Heart left ventricle (tissue), 16 donors: ENCODE measurements at regions not wholly inside any gene's neighbourhood (a gene's known extent, or its start where the extent isn't known, plus 50 kb on each side); places are given as distances from the start of the nearest gene placed in this dataset.

Experiments
- ATAC-seq, 4 donors: fragments of 200-7000 bp; cut with Tn5 transposase; one replicate each; pipeline ENCODE4 v1.9.1; 2020 to 2022; ENCODE audit warnings: moderate library complexity in 4 of 4, mild to moderate bottlenecking in 3 of 4, moderate number of reproducible peaks in 1 of 4
- DNase-seq, 5 donors: peaks; one replicate each; pipeline ENCODE4 v3.0.0-alpha.2; 2020
- H3K27ac ChIP-seq, 12 donors: fragments of 200-600 bp; sonication (generic) in 4 of 12; one replicate each; pipeline versions ENCODE4 v1.5.0 to v1.8.0; 2016 to 2022; ENCODE audit warnings: mild to moderate bottlenecking in 2 of 12
- H3K27me3 ChIP-seq, 9 donors: fragments of 200-600 bp; sonication (generic) in 2 of 9; one replicate each; pipeline versions ENCODE4 v1.5.1 to v1.8.0; 2016 to 2022; ENCODE audit warnings: mild to moderate bottlenecking in 3 of 9
- H3K36me3 ChIP-seq, 9 donors: fragments of 200-600 bp; sonication (generic) in 2 of 9; one replicate each; pipeline versions ENCODE4 v1.5.0 to v1.8.0; 2018 to 2022; ENCODE audit warnings: mild to moderate bottlenecking in 2 of 9
- H3K4me1 ChIP-seq, 12 donors: fragments of 200-600 bp; sonication (generic) in 4 of 12; one replicate each; pipeline versions ENCODE4 v1.5.0 to v1.8.0; 2016 to 2022; ENCODE audit warnings: mild to moderate bottlenecking in 3 of 12
- H3K4me3 ChIP-seq, 12 donors: fragments of 200-600 bp; sonication (generic) in 4 of 12; one replicate each; pipeline versions ENCODE4 v1.5.0 to v1.8.0; 2017 to 2022; ENCODE audit warnings: mild to moderate bottlenecking in 9 of 12, moderate library complexity in 4 of 12
- H3K9me3 ChIP-seq, 12 donors: fragments of 200-600 bp; sonication (generic) in 4 of 12; one replicate each; pipeline versions ENCODE4 v1.5.0 to v1.8.0; 2016 to 2022; ENCODE audit warnings: mild to moderate bottlenecking in 1 of 12
- CTCF ChIP-seq, 12 donors: fragments of 200-600 bp; sonication (generic) in 4 of 12; IDR thresholded peaks; one replicate each; pipeline versions ENCODE4 v1.5.0 to v1.8.0; 2018 to 2022; ENCODE audit warnings: antibody characterized with exemption in 12 of 12, mild to moderate bottlenecking in 5 of 12
- POLR2A ChIP-seq, 2 donors: fragments of 450-650 bp; IDR thresholded peaks; one replicate each; pipeline ENCODE4 v1.6.1; 2017; ENCODE audit warnings: antibody characterized with exemption in 2 of 2, mild to moderate bottlenecking in 2 of 2, moderate library complexity in 2 of 2
- WGBS, 4 donors: extraction: QIAGEN DNeasy Blood & Tissue Kit in 2 of 4; methylation state at CpG; one replicate each; pipeline versions ENCODE4 v1.1.5 to v1.1.7; 2013 to 2018; 5-methylcytosine and 5-hydroxymethylcytosine counted together
- intact Hi-C, 10 donors: fragments of 100-400 bp; cut with DNase I; formaldehyde crosslinking; loops; one replicate each; pipeline versions ENCODE4 v1.11.1 to v1.14.2; 2022
- donor health status: ischemic (EF 13 %, LVEDD 7.1; RV severe dilation, severe dysfunction).
- donor health status: healthy with polysubstance abuse.
- donor health status: DM: no; HTN: yes; CAD: no.
- donor health status: DM: no; HTN: no; CAD: no.
- donor health status: ischemic (EF 25% LVEDD 6.9; RV normal size, moderate dysfunction).
- donor health status: ischemic (EF 25% LVEDD 5.7; RV mildly dilated, moderate dysfunction).
- donor health status: healthy.
- donor health status: DM: yes; HTN: yes; CAD: no.
- donor health status: ischemic (EF 35%, LVEDD 5.7; RV mildly dilated, moderate dysfunction).
- donor health status: nonischemic (EF 11% LVEDD 7.7; RV severe dilation, severe dysfunction).
- donor health status: DM: yes; HTN: yes; CAD: no.
- donor health status: PGD.
- donor health status: ischemic (EF 29% LVEDD 5.4; RV normal size, mild dysfunction).
- donor health status: nonischemic (EF 23%, LVEDD 6.1; RV moderate dilation, normal function).

DNA sequence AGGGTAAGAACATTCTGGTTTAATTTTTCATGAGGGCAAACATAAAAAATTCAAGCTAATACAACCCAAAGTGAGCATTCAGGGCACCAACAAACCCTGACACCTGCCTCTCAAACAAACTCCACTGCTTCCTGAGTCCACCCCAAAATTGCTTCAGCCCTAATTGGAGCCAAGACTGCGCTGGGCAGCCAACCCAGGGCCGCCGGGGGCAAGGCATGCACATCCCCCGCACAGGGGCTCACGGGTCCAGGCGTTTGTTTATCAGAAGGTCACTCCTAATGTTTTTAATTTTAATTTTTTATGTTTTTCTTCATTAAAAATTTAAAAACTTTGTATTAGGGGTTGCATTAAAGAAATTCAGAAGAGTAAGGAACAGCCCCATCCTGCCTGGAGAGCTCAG lies 459.1 kb upstream of the CDH4 start:
- Histone ChIP-seq H3K27me3 (peaks cover 0 to 27% (median 0%) of the 10 kb centered on the region in 9 donors), H3K4me3 (no peak overlapping the region), H3K9me3 (no peaks in the 10 kb centered on the region), H3K4me1 (no peaks in the 10 kb centered on the region), H3K27ac (no peak overlapping the region), H3K36me3 (no peaks in the 10 kb centered on the region)
- intact Hi-C loops: no loop called here
- WGBS, 4 donors: 85 to 91% (median 85%) methylated on average over 6 of the region's 6 CpGs
- ATAC-seq (no peak), DNase-seq (no peak)
- TF ChIP-seq CTCF (IDR thresholded peaks at IDR 0.05) (no peak), POLR2A (IDR thresholded peaks at IDR 0.05) (no peak)

- H3K4me1 ChIP-seq: no peaks in the 10 kb centered on the region
- DNase-seq (no peak), ATAC-seq (no peak)
- intact Hi-C loops: no loop called here
- TF ChIP-seq CTCF (IDR thresholded peaks at IDR 0.05) (no peak), POLR2A (IDR thresholded peaks at IDR 0.05) (no peak)
- H3K27ac ChIP-seq: no peak overlapping the region
- peaks cover 0 to 9% (median 2%) of the 10 kb centered on the region in 12 donors for H3K9me3 ChIP-seq
- WGBS, 4 donors: 93 to 97% (median 94%) methylated on average over 4 of the region's 4 CpGs
- H3K4me3 ChIP-seq: no peak overlapping the region
- H3K36me3 ChIP-seq: no peaks in the 10 kb centered on the region
- H3K27me3 ChIP-seq: peaks cover 0 to 25% (median 0%) of the 10 kb centered on the region in 9 donors
Measured at GRCh38 chr20:60794674-60795073, 457.4 kb upstream of the CDH4 start.

- no peaks in the 10 kb centered on the region for H3K4me1 ChIP-seq
- TF ChIP-seq POLR2A (IDR thresholded peaks at IDR 0.05): no peak
- TF ChIP-seq CTCF (IDR thresholded peaks at IDR 0.05): no peak
- DNase-seq (no peak), ATAC-seq (no peak)
- H3K27ac ChIP-seq: no peak overlapping the region
- no peaks in the 10 kb centered on the region for H3K36me3 ChIP-seq
- no peak overlapping the region for H3K4me3 ChIP-seq
- 78 to 88% (median 82%) methylated on average over 1 of the region's 1 CpG for WGBS, 4 donors
- intact Hi-C loops: no loop called here
- peaks cover 0 to 29% (median 0%) of the 10 kb centered on the region in 9 donors for H3K27me3 ChIP-seq
- peaks cover 0 to 19% (median 7%) of the 10 kb centered on the region in 12 donors for H3K9me3 ChIP-seq
Measured at GRCh38 chr20:60795651-60796050, 456.4 kb upstream of the CDH4 start.

DNA sequence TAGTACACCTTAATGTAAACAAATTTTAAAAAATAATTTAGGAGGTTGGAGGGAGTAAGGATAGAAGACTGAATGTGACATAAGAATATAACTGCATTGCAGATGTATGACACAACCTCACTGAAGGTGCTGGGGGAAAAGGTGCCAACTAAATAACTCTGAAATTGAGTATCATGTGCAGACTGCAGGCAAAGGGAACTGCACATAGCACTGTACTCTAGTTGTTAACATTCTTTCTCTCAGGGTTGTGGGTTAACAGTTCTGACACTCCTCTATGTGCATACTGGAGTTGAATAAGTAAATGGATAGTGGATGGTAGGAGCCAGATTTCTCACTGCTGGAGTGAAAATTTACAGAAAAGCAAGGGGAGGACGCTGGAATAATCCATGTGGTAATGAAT lies 451.9 kb upstream of the CDH4 start:
- Histone ChIP-seq H3K9me3 (peaks cover 0 to 22% (median 7%) of the 10 kb centered on the region in 12 donors), H3K4me1 (no peaks in the 10 kb centered on the region), H3K27ac (no peak overlapping the region), H3K27me3 (peaks cover 0 to 13% (median 0%) of the 10 kb centered on the region in 9 donors), H3K36me3 (no peaks in the 10 kb centered on the region), H3K4me3 (no peak overlapping the region)
- intact Hi-C loops: no loop called here
- TF ChIP-seq CTCF (IDR thresholded peaks at IDR 0.05): no peak
- TF ChIP-seq POLR2A (IDR thresholded peaks at IDR 0.05): no peak
- DNase-seq (no peak), ATAC-seq (no peak)
- WGBS, 4 donors: 53 to 66% (median 59%) methylated on average over 1 of the region's 1 CpG
